NCI-H510A treated with DMSO at 0.1 percent for 48 hours (cell line): ENCODE measurements at regions not wholly inside any gene's neighbourhood (a gene's known extent, or its start where the extent isn't known, plus 50 kb on each side); places are given as distances from the start of the nearest gene placed in this dataset.

ENCODE experiments used
- DNase-seq: peaks from one replicate; lab custom pipeline; 2025; lab: John Stamatoyannopoulos, UW

GRCh38 chr18:10057894-10058791 lies 144.3 kb downstream of the VAPA start:
- no peak for DNase-seq

GRCh38 chr18:10059610-10060468 lies 146.0 kb downstream of the VAPA start:
- no peak for DNase-seq

- no peak for DNase-seq
Observed at GRCh38 chr18:10060469-10060782, 146.6 kb downstream of the VAPA start.

- no peak for DNase-seq
Observed at GRCh38 chr18:10060841-10061240, 147.0 kb downstream of the VAPA start.

- DNase-seq, result no peak
Observed at GRCh38 chr18:10061566-10062140, 147.8 kb downstream of the VAPA start.

- DNase-seq, result no peak
Observed at GRCh38 chr18:10062302-10063300, 148.8 kb downstream of the VAPA start.

- DNase-seq, result no peak
Observed at GRCh38 chr18:10063489-10063888, 149.7 kb downstream of the VAPA start.

GRCh38 chr18:10064267-10064666 lies 150.5 kb downstream of the VAPA start:
- no peak for DNase-seq

GRCh38 chr18:10065296-10065695 lies 151.5 kb downstream of the VAPA start:
- no peak for DNase-seq

GRCh38 chr18:10067670-10068659 lies 154.1 kb downstream of the VAPA start:
- DNase-seq, result no peak

GRCh38 chr18:10068766-10069567 lies 155.2 kb downstream of the VAPA start:
- DNase-seq, result no peak

- no peak for DNase-seq
Observed at GRCh38 chr18:10070561-10071000, 156.8 kb downstream of the VAPA start.

GRCh38 chr18:10072671-10073175 lies 158.9 kb downstream of the VAPA start:
- DNase-seq, result no peak

- DNase-seq, result no peak
Observed at GRCh38 chr18:10074110-10074509, 160.3 kb downstream of the VAPA start.

- no peak for DNase-seq
Observed at GRCh38 chr18:10074728-10075127, 160.9 kb downstream of the VAPA start.

- DNase-seq, result no peak
Observed at GRCh38 chr18:10076502-10077030, 162.8 kb downstream of the VAPA start.

GRCh38 chr18:10077986-10078385 lies 164.2 kb downstream of the VAPA start:
- no peak for DNase-seq

- DNase-seq, result no peak
Observed at GRCh38 chr18:10080372-10080771, 166.6 kb downstream of the VAPA start.

- peak; percentile 33 for DNase-seq
Observed at GRCh38 chr18:10081492-10081891, 167.7 kb downstream of the VAPA start.
